Gastrocnemius medialis (tissue), 4 donors: ENCODE measurements at regions not wholly inside any gene's neighbourhood (a gene's known extent, or its start where the extent isn't known, plus 50 kb on each side); places are given as distances from the start of the nearest gene placed in this dataset.

Experiments
- POLR2A ChIP-seq, 2 donors: fragments of 450-650 bp; IDR thresholded peaks; one replicate each; pipeline ENCODE4 v1.6.1; 2017; ENCODE audit warnings: antibody characterized with exemption in 2 of 2, mild to moderate bottlenecking in 2 of 2, moderate library complexity in 2 of 2
- TF ChIP-seq, protein P1 (sequence below), 5 experiments: fragments of 450-650 bp in 3 of 5; fragments of 200-600 bp in 2 of 5; sonication (generic) in 2 of 5; IDR thresholded peaks in 4 of 5; conservative IDR thresholded peaks in 1 of 5; 1 replicate in 4 of 5; 2 replicates in 1 of 5; pipeline ENCODE4 v1.5.1; 2016 to 2019; ENCODE audit warnings: antibody characterized with exemption in 5 of 5, mild to moderate bottlenecking in 3 of 5, moderate library complexity in 3 of 5

DNA sequence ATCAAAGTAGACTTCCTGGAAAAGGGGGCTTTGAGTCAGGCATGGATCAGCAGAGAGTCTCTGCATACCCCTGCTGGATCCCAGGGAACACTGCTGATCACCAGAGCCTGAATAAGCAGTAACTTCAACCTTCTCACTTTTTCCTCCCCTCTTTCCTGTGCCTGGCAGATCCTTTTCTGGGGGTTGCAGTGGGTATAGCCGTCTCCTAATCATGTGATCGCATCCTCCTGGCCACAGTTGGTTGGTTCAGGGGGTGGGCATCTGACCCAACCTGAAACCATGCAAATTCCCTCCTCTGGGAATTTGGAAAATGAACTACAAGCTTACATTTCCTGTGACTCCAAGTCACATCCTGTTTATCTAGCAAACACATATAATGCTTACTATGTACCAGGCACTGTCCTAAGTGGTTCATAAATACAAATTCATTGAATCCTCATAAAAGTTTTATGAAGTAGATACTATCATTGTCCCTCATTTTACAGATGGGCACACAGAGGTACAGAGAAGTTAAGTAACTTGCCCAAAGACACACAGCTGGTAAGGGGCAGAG lies 120.3 kb downstream of the AXIN2 start:
- TF ChIP-seq, protein P1, sequence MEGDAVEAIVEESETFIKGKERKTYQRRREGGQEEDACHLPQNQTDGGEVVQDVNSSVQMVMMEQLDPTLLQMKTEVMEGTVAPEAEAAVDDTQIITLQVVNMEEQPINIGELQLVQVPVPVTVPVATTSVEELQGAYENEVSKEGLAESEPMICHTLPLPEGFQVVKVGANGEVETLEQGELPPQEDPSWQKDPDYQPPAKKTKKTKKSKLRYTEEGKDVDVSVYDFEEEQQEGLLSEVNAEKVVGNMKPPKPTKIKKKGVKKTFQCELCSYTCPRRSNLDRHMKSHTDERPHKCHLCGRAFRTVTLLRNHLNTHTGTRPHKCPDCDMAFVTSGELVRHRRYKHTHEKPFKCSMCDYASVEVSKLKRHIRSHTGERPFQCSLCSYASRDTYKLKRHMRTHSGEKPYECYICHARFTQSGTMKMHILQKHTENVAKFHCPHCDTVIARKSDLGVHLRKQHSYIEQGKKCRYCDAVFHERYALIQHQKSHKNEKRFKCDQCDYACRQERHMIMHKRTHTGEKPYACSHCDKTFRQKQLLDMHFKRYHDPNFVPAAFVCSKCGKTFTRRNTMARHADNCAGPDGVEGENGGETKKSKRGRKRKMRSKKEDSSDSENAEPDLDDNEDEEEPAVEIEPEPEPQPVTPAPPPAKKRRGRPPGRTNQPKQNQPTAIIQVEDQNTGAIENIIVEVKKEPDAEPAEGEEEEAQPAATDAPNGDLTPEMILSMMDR (IDR thresholded peaks at IDR 0.05 in 4 of 5, conservative IDR thresholded peaks at IDR 0.05 in 1 of 5): no peak
- TF ChIP-seq POLR2A (IDR thresholded peaks at IDR 0.05): no peak
